ENCODE measurements at regions not wholly inside any gene's neighbourhood (a gene's known extent, or its start where the extent isn't known, plus 50 kb on each side); places are given as distances from the start of the nearest gene placed in this dataset.

DNA sequence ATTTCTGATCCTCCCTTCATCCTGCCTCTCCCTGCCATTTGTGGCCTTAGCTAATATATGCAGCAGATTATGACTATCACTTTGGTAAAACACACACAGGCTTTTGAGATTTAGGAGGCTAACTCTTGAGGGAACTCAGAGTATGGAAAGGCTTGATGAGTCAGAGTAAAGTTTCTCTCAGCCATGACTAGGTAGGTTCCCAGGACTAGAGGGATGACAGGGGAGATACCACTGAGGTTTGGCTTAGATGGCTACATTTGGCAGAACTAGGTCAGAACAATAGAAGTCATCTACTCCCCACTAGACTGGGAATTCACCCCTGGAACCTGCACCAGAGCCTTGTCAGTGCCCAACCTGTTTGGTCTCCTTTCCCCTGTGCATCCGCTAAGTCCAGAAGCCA lies 585.7 kb downstream of the TLL1 start:
- intact Hi-C loops (cut with micrococcal nuclease) (no loop called here), dilution Hi-C loops (cut with HindIII; ENCODE audit: low sequenced_read_pairs, unreplicated experiment) (no loop called here), in situ Hi-C loops (cut with MboI; ENCODE audit: low sequenced_read_pairs) (no loop called here)
- Histone ChIP-seq H3K4me2 (ENCODE audit: low read depth, low read length) (no peak overlapping the region), H4K5ac (ENCODE audit: low read depth, low read length) (no peak overlapping the region), H3K56ac (ENCODE audit: extremely low read depth, insufficient read depth, low read length) (no peak overlapping the region), H3K36me3 (ENCODE audit: control insufficient read depth, insufficient read depth, low read length) (no peaks in the 10 kb centered on the region), H3K27ac (ENCODE audit: insufficient read depth, low read length) (no peak overlapping the region), H4K8ac (ENCODE audit: low read depth in 2 of 2, low read length in 2 of 2) (no peak overlapping the region), H2BK15ac (ENCODE audit: low read depth, low read length) (no peak overlapping the region), H2AK5ac (ENCODE audit: low read depth, low read length) (no peak overlapping the region), H3K79me1 (ENCODE audit: low read depth in 1 of 2, low read length in 2 of 2) (no peaks in the 10 kb centered on the region), H3K27me3 (ENCODE audit: control insufficient read depth, insufficient read depth, low read length) (no peaks in the 10 kb centered on the region), H3K4me1 (ENCODE audit: control insufficient read depth, insufficient read depth, low read length) (no peaks in the 10 kb centered on the region), H2AK9ac (replicated peaks; ENCODE audit: low read depth, low read length, poor library complexity) (no peak overlapping the region), H3K23ac (ENCODE audit: low read depth, low read length) (no peak overlapping the region), H3K14ac (replicated peaks; ENCODE audit: low read depth, low read length) (no peak overlapping the region), H3K4me3 (ENCODE audit: insufficient read depth, low read depth, low read length) (no peak overlapping the region), H2BK5ac (ENCODE audit: low read depth, low read length, poor library complexity, severe bottlenecking) (no peak overlapping the region), H3K9me1 (ENCODE audit: insufficient read depth, low read length) (no peaks in the 10 kb centered on the region), H3K9ac (ENCODE audit: low read depth, low read length) (no peak overlapping the region), H2BK120ac (ENCODE audit: low read depth, low read length) (no peak overlapping the region), H2AFZ (replicated peaks; ENCODE audit: low read length, poor library complexity) (no peak overlapping the region), H4K20me1 (ENCODE audit: insufficient read depth, low read length) (no peaks in the 10 kb centered on the region), H4K91ac (ENCODE audit: insufficient read depth, low read depth, low read length) (no peak overlapping the region), H3K4ac (ENCODE audit: low read depth, low read length) (no peak overlapping the region), H2BK20ac (ENCODE audit: low read depth, low read length) (no peak overlapping the region), H3K18ac (ENCODE audit: low read depth, low read length) (no peak overlapping the region), H3K9me3 (ENCODE audit: control insufficient read depth, insufficient read depth, low read length) (peaks cover 2% of the 10 kb centered on the region; the same call in 1 of the 2 replicates)
- WGBS, 2 experiments (ENCODE audit: extremely low coverage in 2 of 2, insufficient read length in 1 of 2): no CpG with 5 or more reads among the region's 1 CpG
- CTCF ChIA-PET: no interaction called here
- DNase-seq: no peak
- ATAC-seq (ENCODE audit: low read depth): no peak
- no TSS peak for BruUV-seq (replicated peaks)
- TF ChIP-seq MAZ (IDR thresholded peaks at IDR 0.05; ENCODE audit: borderline replicate concordance, low read depth, low read length): no peak
- TF ChIP-seq, protein P1, sequence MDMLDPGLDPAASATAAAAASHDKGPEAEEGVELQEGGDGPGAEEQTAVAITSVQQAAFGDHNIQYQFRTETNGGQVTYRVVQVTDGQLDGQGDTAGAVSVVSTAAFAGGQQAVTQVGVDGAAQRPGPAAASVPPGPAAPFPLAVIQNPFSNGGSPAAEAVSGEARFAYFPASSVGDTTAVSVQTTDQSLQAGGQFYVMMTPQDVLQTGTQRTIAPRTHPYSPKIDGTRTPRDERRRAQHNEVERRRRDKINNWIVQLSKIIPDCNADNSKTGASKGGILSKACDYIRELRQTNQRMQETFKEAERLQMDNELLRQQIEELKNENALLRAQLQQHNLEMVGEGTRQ (IDR thresholded peaks at IDR 0.05; ENCODE audit: low read depth, low read length): no peak
- no peak for TF ChIP-seq MAFK (IDR thresholded peaks at IDR 0.05; ENCODE audit: low read depth, low read length)
- TF ChIP-seq SMC3 (IDR thresholded peaks at IDR 0.05; ENCODE audit: low read depth, low read length): no peak
- no peak for TF ChIP-seq RAD21 (IDR thresholded peaks at IDR 0.05; ENCODE audit: low read length)
- no peak for TF ChIP-seq CHD1 (IDR thresholded peaks at IDR 0.05; ENCODE audit: low read depth, low read length)
- POLR2A ChIA-PET (ENCODE audit: unreplicated experiment): no interaction called here

Data from IMR-90 (cell line).